ENCODE measurements at regions not wholly inside any gene's neighbourhood (a gene's known extent, or its start where the extent isn't known, plus 50 kb on each side); places are given as distances from the start of the nearest gene placed in this dataset.
"Not testable (repeated sequence)": the region's sequence is repeated elsewhere in the genome, so short reads cannot be mapped to it uniquely, and the experiment has no call there.

- H3K4me3 Mint-ChIP-seq: no peak overlapping the region
- H3K4me1 Mint-ChIP-seq: no peaks in the 10 kb centered on the region
- DNase-seq (ENCODE audit: low spot score in 2 of 2) (no peak), ATAC-seq (replicated peaks; ENCODE audit: extremely low read depth, poor library complexity, severe bottlenecking) (no peak)
- H3K27ac Mint-ChIP-seq (ENCODE audit: low read depth): no peak overlapping the region
- no peaks in the 10 kb centered on the region for H3K9me3 Mint-ChIP-seq
- H3K27me3 Mint-ChIP-seq: peaks cover 55% of the 10 kb centered on the region
- H3K36me3 Mint-ChIP-seq (ENCODE audit: insufficient read depth): peaks cover 3% of the 10 kb centered on the region
Observed at GRCh38 chr6:167401525-167402194, 76.8 kb downstream of the TTLL2 start.

- no peaks in the 10 kb centered on the region for H3K4me1 Mint-ChIP-seq
- DNase-seq (ENCODE audit: low spot score in 2 of 2) (no peak), ATAC-seq (replicated peaks; ENCODE audit: extremely low read depth, poor library complexity, severe bottlenecking) (no peak)
- H3K27me3 Mint-ChIP-seq: peaks cover 55% of the 10 kb centered on the region
- peaks cover 3% of the 10 kb centered on the region for H3K36me3 Mint-ChIP-seq (ENCODE audit: insufficient read depth)
- no peaks in the 10 kb centered on the region for H3K9me3 Mint-ChIP-seq
- no peak overlapping the region for H3K27ac Mint-ChIP-seq (ENCODE audit: low read depth)
- H3K4me3 Mint-ChIP-seq: no peak overlapping the region
Observed at GRCh38 chr6:167402195-167402686, 77.4 kb downstream of the TTLL2 start.

- Mint-ChIP-seq H3K9me3 (no peaks in the 10 kb centered on the region), H3K27ac (ENCODE audit: low read depth) (no peak overlapping the region), H3K27me3 (peaks cover 55% of the 10 kb centered on the region), H3K4me1 (no peaks in the 10 kb centered on the region), H3K4me3 (no peak overlapping the region), H3K36me3 (ENCODE audit: insufficient read depth) (peaks cover 3% of the 10 kb centered on the region)
- DNase-seq (ENCODE audit: low spot score in 2 of 2) (no peak), ATAC-seq (replicated peaks; ENCODE audit: extremely low read depth, poor library complexity, severe bottlenecking) (no peak)
Observed at GRCh38 chr6:167403427-167403826, 78.5 kb downstream of the TTLL2 start.

GRCh38 chr6:167404385-167405049 lies 79.6 kb downstream of the TTLL2 start:
- no peak overlapping the region for H3K27ac Mint-ChIP-seq (ENCODE audit: low read depth)
- peaks cover 3% of the 10 kb centered on the region for H3K36me3 Mint-ChIP-seq (ENCODE audit: insufficient read depth)
- no peak for ATAC-seq (replicated peaks; ENCODE audit: extremely low read depth, poor library complexity, severe bottlenecking)
- H3K4me1 Mint-ChIP-seq: no peaks in the 10 kb centered on the region
- no peak overlapping the region for H3K4me3 Mint-ChIP-seq
- H3K9me3 Mint-ChIP-seq: no peaks in the 10 kb centered on the region
- no peak for DNase-seq (ENCODE audit: low spot score in 2 of 2)
- peaks cover 51% of the 10 kb centered on the region for H3K27me3 Mint-ChIP-seq

- ATAC-seq (replicated peaks; ENCODE audit: extremely low read depth, poor library complexity, severe bottlenecking): no peak
- H3K9me3 Mint-ChIP-seq: no peaks in the 10 kb centered on the region
- H3K27me3 Mint-ChIP-seq: peaks cover 37% of the 10 kb centered on the region
- no peak overlapping the region for H3K27ac Mint-ChIP-seq (ENCODE audit: low read depth)
- DNase-seq (ENCODE audit: low spot score in 2 of 2): no peak
- H3K36me3 Mint-ChIP-seq (ENCODE audit: insufficient read depth): peaks cover 3% of the 10 kb centered on the region
- H3K4me1 Mint-ChIP-seq: no peaks in the 10 kb centered on the region
- H3K4me3 Mint-ChIP-seq: no peak overlapping the region
Observed at GRCh38 chr6:167405778-167406532, 81.1 kb downstream of the TTLL2 start.

GRCh38 chr6:167406533-167407238 lies 81.8 kb downstream of the TTLL2 start:
- peaks cover 30% of the 10 kb centered on the region for H3K27me3 Mint-ChIP-seq
- not testable (repeated sequence) for H3K9me3 Mint-ChIP-seq; H3K27ac Mint-ChIP-seq (ENCODE audit: low read depth); H3K4me3 Mint-ChIP-seq; H3K4me1 Mint-ChIP-seq; DNase-seq (ENCODE audit: low spot score in 2 of 2); H3K36me3 Mint-ChIP-seq (ENCODE audit: insufficient read depth); ATAC-seq (replicated peaks; ENCODE audit: extremely low read depth, poor library complexity, severe bottlenecking)

- Mint-ChIP-seq H3K27ac (ENCODE audit: low read depth) (no peak overlapping the region), H3K9me3 (no peaks in the 10 kb centered on the region), H3K4me3 (no peak overlapping the region), H3K36me3 (ENCODE audit: insufficient read depth) (peaks cover 3% of the 10 kb centered on the region), H3K27me3 (peaks cover 23% of the 10 kb centered on the region), H3K4me1 (no peaks in the 10 kb centered on the region)
- DNase-seq (ENCODE audit: low spot score in 2 of 2): no peak
- ATAC-seq (replicated peaks; ENCODE audit: extremely low read depth, poor library complexity, severe bottlenecking): no peak
Observed at GRCh38 chr6:167407239-167408064, 82.6 kb downstream of the TTLL2 start.

- Mint-ChIP-seq H3K27ac (ENCODE audit: low read depth) (no peak overlapping the region), H3K4me3 (no peak overlapping the region), H3K27me3 (peaks cover 21% of the 10 kb centered on the region), H3K4me1 (no peaks in the 10 kb centered on the region), H3K9me3 (no peaks in the 10 kb centered on the region), H3K36me3 (ENCODE audit: insufficient read depth) (peaks cover 3% of the 10 kb centered on the region)
- ATAC-seq (replicated peaks; ENCODE audit: extremely low read depth, poor library complexity, severe bottlenecking): no peak
- no peak for DNase-seq (ENCODE audit: low spot score in 2 of 2)
Observed at GRCh38 chr6:167408235-167408869, 83.5 kb downstream of the TTLL2 start.

- no peak for ATAC-seq (replicated peaks; ENCODE audit: extremely low read depth, poor library complexity, severe bottlenecking)
- H3K36me3 Mint-ChIP-seq (ENCODE audit: insufficient read depth): peaks cover 3% of the 10 kb centered on the region
- H3K27me3 Mint-ChIP-seq: peaks cover 21% of the 10 kb centered on the region
- no peaks in the 10 kb centered on the region for H3K9me3 Mint-ChIP-seq
- no peaks in the 10 kb centered on the region for H3K4me1 Mint-ChIP-seq
- no peak overlapping the region for H3K4me3 Mint-ChIP-seq
- DNase-seq (ENCODE audit: low spot score in 2 of 2): no peak
- H3K27ac Mint-ChIP-seq (ENCODE audit: low read depth): no peak overlapping the region
Observed at GRCh38 chr6:167409079-167409478, 84.2 kb downstream of the TTLL2 start.

GRCh38 chr6:167409694-167410093 lies 84.8 kb downstream of the TTLL2 start:
- Mint-ChIP-seq H3K4me3 (no peak overlapping the region), H3K27ac (ENCODE audit: low read depth) (no peak overlapping the region), H3K4me1 (no peaks in the 10 kb centered on the region), H3K36me3 (ENCODE audit: insufficient read depth) (peaks cover 3% of the 10 kb centered on the region), H3K9me3 (no peaks in the 10 kb centered on the region), H3K27me3 (peaks cover 16% of the 10 kb centered on the region)
- ATAC-seq (replicated peaks; ENCODE audit: extremely low read depth, poor library complexity, severe bottlenecking): no peak
- no peak for DNase-seq (ENCODE audit: low spot score in 2 of 2)

GRCh38 chr6:167410462-167410861 lies 85.6 kb downstream of the TTLL2 start:
- no peaks in the 10 kb centered on the region for H3K9me3 Mint-ChIP-seq
- H3K4me1 Mint-ChIP-seq: no peaks in the 10 kb centered on the region
- H3K27me3 Mint-ChIP-seq: peaks cover 9% of the 10 kb centered on the region
- no peaks in the 10 kb centered on the region for H3K36me3 Mint-ChIP-seq (ENCODE audit: insufficient read depth)
- no peak overlapping the region for H3K4me3 Mint-ChIP-seq
- DNase-seq (ENCODE audit: low spot score in 2 of 2) (no peak), ATAC-seq (replicated peaks; ENCODE audit: extremely low read depth, poor library complexity, severe bottlenecking) (no peak)
- no peak overlapping the region for H3K27ac Mint-ChIP-seq (ENCODE audit: low read depth)

Measured in central memory CD8-positive, alpha-beta T cell (primary cell).